ENCODE measurements at regions not wholly inside any gene's neighbourhood (a gene's known extent, or its start where the extent isn't known, plus 50 kb on each side); places are given as distances from the start of the nearest gene placed in this dataset.
"Not testable (repeated sequence)": the region's sequence is repeated elsewhere in the genome, so short reads cannot be mapped to it uniquely, and the experiment has no call there.

GRCh38 chr6:163776906-163777686 lies 362.6 kb downstream of the QKI start:
- DNase-seq = no peak

- no peak for DNase-seq
Observed at GRCh38 chr6:163776196-163776905, 361.8 kb downstream of the QKI start.

- DNase-seq = no peak
Observed at GRCh38 chr6:163775313-163775712, 360.8 kb downstream of the QKI start.

GRCh38 chr6:163774485-163774884 lies 360.0 kb downstream of the QKI start:
- no peak for DNase-seq

GRCh38 chr6:163773646-163774045 lies 359.1 kb downstream of the QKI start:
- DNase-seq = no peak

- DNase-seq = no peak
Observed at GRCh38 chr6:163772701-163773100, 358.2 kb downstream of the QKI start.

- no peak for DNase-seq
Observed at GRCh38 chr6:163771180-163771579, 356.7 kb downstream of the QKI start.

GRCh38 chr6:163768905-163769304 lies 354.4 kb downstream of the QKI start:
- DNase-seq = no peak

- no peak for DNase-seq
Observed at GRCh38 chr6:163766936-163767335, 352.4 kb downstream of the QKI start.

- no peak for DNase-seq
Observed at GRCh38 chr6:163765335-163765734, 350.8 kb downstream of the QKI start.

GRCh38 chr6:163764565-163764964 lies 350.0 kb downstream of the QKI start:
- DNase-seq = no peak

GRCh38 chr6:163761481-163761880 lies 347.0 kb downstream of the QKI start:
- DNase-seq = no peak

GRCh38 chr6:163760860-163761259 lies 346.3 kb downstream of the QKI start:
- DNase-seq = no peak

GRCh38 chr6:163759542-163759941 lies 345.0 kb downstream of the QKI start:
- DNase-seq = no peak

- DNase-seq = no peak
Observed at GRCh38 chr6:163757520-163757919, 343.0 kb downstream of the QKI start.

- DNase-seq = no peak
Observed at GRCh38 chr6:163756079-163756478, 341.6 kb downstream of the QKI start.

- DNase-seq = no peak
Observed at GRCh38 chr6:163754866-163755265, 340.3 kb downstream of the QKI start.

GRCh38 chr6:163753430-163753829 lies 338.9 kb downstream of the QKI start:
- DNase-seq = no peak

GRCh38 chr6:163752446-163752845 lies 337.9 kb downstream of the QKI start:
- DNase-seq = no peak

- DNase-seq = no peak
Observed at GRCh38 chr6:163751032-163751525, 336.6 kb downstream of the QKI start.

GRCh38 chr6:163750431-163751031 lies 336.0 kb downstream of the QKI start:
- no peak for DNase-seq

- no peak for DNase-seq
Observed at GRCh38 chr6:163748886-163749285, 334.4 kb downstream of the QKI start.

- no peak for DNase-seq
Observed at GRCh38 chr6:163748036-163748435, 333.5 kb downstream of the QKI start.

- DNase-seq = not testable (repeated sequence)
Observed at GRCh38 chr6:163747058-163747457, 332.5 kb downstream of the QKI start.

Data from T-helper 9 cell (primary cell).